HEK293T (cell line): ENCODE measurements at regions not wholly inside any gene's neighbourhood (a gene's known extent, or its start where the extent isn't known, plus 50 kb on each side); places are given as distances from the start of the nearest gene placed in this dataset.

Experiments used
- FOXK2 ChIP-seq: fragments of 450-650 bp; IDR thresholded peaks from 2 replicates; pipeline ENCODE4 v1.6.1; 2016; ENCODE audit warnings: mild to moderate bottlenecking
- FOXM1 ChIP-seq: fragments of 450-650 bp; IDR thresholded peaks from 2 replicates; pipeline ENCODE4 v1.6.1; 2017; ENCODE audit warnings: mild to moderate bottlenecking, borderline replicate concordance
- LEF1 ChIP-seq: fragments of 450-650 bp; IDR thresholded peaks from 2 replicates; pipeline ENCODE4 v1.6.1; 2017; ENCODE audit warnings: mild to moderate bottlenecking, borderline replicate concordance
- PKNOX1 ChIP-seq: fragments of 450-650 bp; IDR thresholded peaks from 2 replicates; pipeline ENCODE4 v1.6.1; 2016
- ZNF384 ChIP-seq: fragments of 450-650 bp; IDR thresholded peaks from 2 replicates; pipeline ENCODE4 v1.6.1; 2016

- TF ChIP-seq PKNOX1, result no peak
- TF ChIP-seq FOXM1, result no peak
- TF ChIP-seq LEF1, result no peak
- no peak for TF ChIP-seq FOXK2
- TF ChIP-seq ZNF384, result no peak
Observed at GRCh38 chr13:60258349-60258748, 94.6 kb upstream of the DIAPH3 start.
